COLO668 (cell line): ENCODE measurements at regions not wholly inside any gene's neighbourhood (a gene's known extent, or its start where the extent isn't known, plus 50 kb on each side); places are given as distances from the start of the nearest gene placed in this dataset.
A peak's percentile ranks its signal among the peaks of the same experiment; 100 is the strongest.
"Not testable (repeated sequence)": the region's sequence is repeated elsewhere in the genome, so short reads cannot be mapped to it uniquely, and the experiment has no call there.

Source experiments
- DNase-seq: peaks from one replicate; lab custom pipeline; 2025; ENCODE audit not compliant: unreplicated experiment; lab: John Stamatoyannopoulos, UW

- no peak for DNase-seq
Measured at GRCh38 chr5:23718564-23718963, 211.2 kb downstream of the PRDM9 start.

DNA sequence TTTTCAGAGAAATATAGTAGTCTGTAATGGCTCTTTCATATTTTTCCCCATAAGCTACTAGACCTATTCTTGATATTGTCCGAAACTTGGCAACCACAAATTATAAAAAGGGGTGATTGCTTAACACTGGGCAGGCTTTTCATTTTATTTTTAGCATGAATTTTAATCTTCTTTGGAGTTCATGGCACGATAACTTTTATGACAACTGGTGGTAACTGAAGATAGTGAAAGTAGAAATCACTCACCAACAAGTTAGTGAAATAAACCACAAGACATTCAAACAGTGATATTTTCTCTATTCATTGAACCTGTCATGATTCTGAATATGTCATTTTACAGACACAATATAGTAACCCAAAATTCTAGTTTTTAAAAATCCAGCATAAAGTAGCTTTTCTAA is 213.9 kb downstream of the PRDM9 start:
- no peak for DNase-seq

DNA sequence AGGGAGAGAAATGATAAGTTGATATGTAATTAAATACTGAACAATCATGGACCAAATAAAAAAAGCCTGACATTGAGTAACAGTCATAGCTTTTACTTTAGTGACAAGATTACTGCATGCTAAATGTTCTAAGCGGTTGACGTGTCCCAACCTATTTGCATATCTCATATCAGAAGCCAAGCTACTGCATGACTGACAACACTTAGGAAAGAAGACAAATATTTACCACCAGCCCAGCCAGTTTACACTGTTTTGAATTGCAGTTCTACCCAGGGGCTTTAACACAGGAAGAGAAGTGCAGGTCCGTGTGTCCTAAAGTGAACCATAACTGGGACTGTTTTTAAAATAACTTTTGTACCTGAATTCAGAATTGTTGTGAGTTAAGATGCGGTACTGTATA is 219.9 kb downstream of the PRDM9 start:
- DNase-seq: peak; percentile 54

- DNase-seq: no peak
Measured at GRCh38 chr5:23730023-23730422, 222.6 kb downstream of the PRDM9 start.

DNA sequence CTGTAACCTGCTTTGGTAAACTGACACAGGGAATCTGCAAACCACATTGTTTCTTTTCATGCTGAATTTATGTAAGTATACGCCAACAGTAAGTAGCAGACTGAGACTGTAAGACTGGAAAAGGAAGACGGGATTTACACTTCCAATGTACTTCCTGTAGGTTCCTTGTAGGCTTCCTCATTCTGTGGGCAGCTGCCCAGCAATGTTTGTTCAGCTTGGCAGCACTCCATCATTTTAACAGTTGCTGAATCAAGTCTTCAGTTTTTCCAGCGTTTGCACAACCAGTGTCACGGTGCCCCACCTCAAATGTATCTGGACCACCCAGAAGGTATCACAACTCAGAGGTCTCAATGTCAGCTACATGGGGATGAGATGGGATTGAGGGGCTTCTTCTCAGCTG is 232.6 kb downstream of the PRDM9 start:
- peak; percentile 22 for DNase-seq

DNA sequence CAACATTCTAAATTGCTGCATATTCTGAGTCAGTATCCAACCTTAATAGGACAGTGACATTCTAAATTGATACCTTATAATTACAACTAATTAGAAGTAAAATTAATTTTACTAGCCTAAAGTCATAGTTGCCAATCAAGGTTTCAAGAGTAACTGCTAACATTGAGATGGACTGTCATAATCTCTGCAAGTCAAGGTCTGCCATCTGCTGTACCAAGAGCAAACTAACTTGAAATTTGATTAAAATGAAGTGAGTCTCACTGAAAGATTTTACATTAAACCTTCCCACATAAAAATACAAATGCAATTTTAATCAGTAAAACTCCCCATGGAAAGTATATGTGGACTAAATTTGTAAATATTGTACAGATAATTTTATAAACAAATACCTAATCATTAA is 235.3 kb downstream of the PRDM9 start:
- no peak for DNase-seq

GRCh38 chr5:23755906-23756305 is 248.5 kb downstream of the PRDM9 start:
- no peak for DNase-seq

DNA sequence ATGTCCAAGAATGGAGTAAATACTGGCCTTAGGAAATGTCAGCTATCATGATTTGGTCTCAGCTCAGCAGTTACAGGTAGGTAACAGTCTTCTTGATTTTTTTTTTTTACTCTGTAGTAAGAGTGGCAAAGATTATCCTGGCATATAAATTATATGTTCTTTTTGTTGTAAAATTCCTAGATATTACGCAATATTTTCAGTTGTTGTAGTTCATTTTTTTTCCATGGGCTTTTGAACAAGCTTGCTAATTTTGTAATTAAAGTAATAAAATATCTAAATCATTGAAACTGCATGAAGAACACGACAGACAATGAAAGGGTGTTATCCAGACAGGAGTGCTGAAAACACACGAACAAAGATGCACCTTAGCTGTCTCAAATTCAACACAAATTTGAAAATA is 249.4 kb downstream of the PRDM9 start:
- DNase-seq: no peak

DNA sequence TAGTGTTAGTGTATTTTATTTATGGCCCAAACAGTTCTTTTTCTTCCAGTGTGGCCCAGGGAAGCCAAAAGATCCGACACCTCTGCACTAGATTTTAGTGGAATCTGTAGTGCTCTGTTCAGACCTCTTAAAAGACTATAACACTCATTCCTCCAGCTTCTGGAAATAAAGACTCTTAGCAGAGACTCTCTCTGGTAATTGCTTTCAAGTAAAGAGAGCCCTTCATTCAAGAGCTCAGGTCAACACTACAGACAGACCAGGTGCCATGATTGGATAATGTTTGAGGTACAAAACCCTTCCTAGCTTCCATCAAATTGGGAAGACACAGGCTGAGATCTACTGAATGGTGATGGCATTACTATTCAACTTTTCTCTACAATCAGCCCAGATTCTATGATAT is 255.8 kb downstream of the PRDM9 start:
- no peak for DNase-seq

- no peak for DNase-seq
Measured at GRCh38 chr5:23776684-23777083, 269.3 kb downstream of the PRDM9 start.

DNA sequence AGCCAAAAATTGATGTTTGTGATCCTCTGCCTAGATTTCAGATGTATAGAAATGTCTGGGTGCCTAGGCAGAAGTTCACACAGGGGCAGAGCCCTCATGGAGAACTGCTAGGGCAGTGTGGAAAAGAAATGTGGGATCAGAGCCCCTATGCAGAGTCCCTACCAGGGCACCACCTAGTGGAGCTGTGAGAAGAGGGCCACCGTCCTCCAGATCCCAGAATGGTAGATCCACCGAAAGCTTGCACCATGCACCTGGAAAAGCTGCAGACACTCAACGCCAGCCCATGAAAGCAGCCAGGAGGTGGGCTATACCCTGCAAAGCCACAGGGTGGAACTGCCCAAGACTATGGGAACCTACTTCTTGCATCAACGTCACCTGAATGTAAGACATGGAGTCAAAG is 292.9 kb downstream of the PRDM9 start:
- DNase-seq: not testable (repeated sequence)

DNA sequence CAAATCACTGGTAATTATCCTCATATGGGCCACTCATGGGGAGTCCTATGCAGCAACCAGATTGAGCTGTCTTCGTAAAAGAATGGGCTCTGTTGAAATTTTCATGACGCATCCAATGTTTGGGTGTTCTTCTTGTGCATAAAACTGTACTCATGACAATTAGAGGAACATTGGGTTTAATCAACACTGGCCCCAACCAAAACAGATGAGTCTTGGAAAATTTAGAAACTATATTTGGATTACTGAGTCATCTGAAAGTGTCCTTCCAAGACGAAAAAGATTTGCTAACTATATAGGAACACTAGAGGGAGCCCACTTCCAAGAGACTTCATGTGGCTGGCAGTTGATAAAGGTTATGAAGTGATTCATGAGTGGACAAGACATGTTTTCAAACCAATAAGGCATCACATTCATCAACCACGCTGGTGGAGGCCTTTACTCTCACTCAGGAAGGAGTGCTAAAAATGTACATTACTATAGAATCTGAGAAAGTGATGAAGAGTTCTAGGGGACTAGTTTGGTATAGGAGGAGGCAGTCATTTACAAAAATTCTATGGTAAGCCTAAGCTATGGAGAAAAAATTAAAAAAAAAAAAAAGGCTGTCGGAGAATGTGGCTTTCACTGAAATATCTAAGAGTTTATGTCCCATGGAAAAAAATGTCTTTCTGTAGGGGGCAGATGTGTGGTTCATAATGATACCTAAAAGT is 313.5 kb downstream of the PRDM9 start:
- no peak for DNase-seq

DNA sequence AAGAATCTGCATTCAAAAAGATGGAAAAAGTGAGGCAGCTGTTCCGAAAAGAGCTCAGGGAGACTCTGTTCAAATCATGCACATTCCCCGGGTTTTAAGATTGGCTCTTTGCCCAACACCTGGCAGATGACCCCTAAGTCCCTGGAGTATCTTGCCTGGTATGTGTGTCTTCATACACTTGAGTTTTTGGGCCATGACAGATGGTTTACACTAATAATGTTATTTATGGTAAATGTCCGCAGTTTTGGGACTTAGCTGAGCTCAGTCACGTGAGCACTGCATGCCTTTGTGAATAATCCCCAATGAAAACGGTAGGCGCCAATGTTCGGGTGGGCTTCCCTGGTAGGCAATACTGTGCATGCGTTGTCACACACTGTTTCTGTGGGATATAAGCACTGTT is 316.1 kb downstream of the PRDM9 start:
- no peak for DNase-seq

DNA sequence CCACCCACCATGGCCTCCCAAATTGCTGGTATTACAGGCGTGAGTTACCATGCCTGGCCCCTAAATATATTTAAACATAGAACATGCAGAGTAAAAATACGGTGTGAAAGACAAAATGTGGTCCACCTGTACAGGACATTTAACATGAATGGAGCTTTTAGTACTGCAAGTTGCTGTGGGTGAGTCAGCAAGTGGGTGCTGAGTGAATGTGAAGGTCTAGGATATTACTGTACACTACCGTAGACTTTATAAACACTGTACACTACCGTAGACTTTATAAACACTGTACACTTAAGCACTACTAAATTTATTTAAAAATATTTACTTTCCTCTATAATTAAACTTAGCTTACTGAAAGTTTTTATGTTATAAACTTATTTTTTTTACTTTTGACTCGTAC is 317.8 kb downstream of the PRDM9 start:
- no peak for DNase-seq

DNA sequence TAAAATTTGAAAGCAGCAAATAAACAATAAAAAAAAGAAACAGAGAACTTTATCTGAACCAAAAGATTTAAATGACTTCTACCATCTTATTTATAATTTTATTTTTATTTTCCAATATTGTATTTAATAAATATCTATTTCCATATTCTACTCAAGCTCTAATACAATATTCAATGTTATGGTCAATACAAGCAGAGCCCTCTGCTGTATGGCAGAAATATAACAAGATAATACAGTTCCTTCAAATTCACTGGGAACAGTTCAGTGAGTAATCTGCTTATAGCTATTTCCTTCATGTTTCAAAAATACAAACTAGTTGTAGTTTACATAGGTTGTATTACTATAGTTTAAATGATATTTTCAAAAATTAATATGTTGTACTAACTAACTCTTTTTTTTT is 332.7 kb downstream of the PRDM9 start:
- DNase-seq: no peak

DNA sequence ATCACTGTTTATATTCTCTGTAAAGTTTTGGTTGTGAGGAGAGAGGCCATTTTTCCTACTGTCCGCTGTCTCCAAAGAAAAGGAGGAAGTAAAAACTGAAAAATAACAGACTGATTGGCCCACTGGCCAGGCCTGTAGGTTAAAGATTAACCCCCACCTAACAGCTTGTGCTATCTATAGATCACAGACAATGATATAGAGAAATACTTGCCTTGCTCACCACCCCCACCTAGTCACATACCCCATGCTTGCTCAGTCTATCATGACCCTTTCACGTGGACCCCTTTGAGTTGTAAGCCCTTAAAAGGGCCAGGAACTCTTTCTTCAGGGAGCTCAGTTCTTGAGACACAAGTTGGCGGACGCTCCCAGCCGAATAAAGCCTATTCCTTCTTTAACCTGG is 357.4 kb downstream of the PRDM9 start:
- no peak for DNase-seq

DNA sequence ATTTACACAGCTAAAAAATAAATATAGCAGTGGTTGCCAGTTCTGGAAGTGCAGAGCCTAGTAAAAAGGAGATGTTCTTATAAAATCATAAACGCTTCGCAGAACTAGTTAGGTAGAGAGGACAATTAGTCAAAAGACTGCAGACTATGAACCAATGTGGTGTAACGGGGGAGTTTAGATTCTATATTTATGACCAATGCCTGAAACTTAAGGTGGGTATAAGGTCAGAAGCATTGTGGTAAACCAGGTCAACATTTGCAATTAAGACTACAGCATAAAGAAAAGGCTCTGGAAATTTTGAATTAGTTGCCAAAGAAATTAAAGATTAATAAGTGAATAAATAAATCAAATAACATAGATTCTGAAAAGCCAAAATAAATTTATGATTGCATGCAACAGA is 370.4 kb downstream of the PRDM9 start:
- DNase-seq: no peak

- no peak for DNase-seq
Measured at GRCh38 chr5:23884405-23885031, 377.1 kb downstream of the PRDM9 start.

- no peak for DNase-seq
Measured at GRCh38 chr5:23893561-23893960, 386.2 kb downstream of the PRDM9 start.

DNA sequence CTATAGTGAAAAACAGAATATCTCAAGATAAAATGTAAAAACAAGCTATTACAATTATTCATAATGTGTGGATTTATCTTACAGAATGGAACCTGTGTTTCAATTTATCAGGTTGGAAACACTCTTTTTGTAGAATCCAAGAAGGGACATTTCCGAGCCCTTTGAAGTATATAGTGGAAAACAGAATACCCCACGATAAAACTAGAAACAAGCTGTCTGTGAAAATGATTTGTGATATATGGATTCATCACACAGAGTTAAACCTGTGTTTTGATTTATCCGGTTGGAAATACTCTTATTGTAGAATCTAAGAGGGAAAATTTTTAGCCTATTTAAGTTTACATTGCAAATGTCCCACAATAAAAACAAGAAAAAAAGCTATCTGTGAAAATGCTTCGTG is 388.2 kb downstream of the PRDM9 start:
- no peak for DNase-seq

DNA sequence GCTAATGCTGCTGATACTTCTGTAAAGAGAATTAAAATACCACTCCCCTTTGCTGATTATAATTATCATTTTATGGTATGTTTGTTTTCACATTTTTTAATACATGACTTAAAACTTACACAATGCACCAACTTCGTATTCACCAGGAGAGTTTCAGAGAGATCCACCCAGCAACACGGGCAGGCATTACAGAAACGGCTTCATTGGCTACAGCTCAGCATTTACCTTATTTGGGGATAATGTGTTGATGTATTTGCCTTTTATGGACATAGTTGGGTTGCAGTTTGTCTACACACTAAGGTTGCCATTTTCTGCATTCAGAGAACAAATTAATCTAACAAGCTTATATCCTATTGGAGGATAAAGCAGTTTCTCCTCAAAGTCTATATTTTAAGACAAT is 423.6 kb downstream of the PRDM9 start:
- DNase-seq: no peak

DNA sequence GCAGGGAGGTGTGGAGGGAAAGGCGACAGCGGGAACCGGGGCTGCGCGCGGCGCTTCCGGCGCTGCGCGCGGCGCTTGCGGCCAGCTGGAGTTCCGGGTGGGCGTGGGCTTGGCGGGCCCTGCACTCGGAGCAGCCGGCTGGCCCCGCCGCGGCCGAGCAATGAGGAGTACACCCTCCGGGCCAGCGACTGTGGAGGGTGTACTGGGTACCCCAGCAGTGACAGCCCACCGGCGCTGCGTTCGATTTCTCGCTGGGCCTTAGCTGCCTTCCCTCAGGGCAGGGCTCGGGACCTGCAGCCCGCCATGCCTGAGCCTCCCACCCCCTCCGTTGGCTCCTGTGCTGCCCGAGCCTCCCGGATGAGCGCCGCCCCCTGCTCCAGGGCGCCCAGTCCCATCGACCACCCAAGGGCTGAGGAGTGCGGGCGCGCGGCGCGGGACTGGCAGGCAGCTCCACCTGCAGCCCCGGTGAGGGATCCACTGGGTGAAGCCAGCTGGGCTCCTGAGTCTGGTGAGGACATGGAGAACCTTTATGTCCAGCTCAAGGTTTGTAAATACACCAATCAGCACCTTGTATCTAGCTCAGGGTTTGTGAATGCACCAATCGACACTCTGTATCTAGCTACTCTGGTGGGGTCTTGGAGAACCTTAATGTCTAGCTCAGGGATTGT is 444.0 kb downstream of the PRDM9 start:
- DNase-seq: not testable (repeated sequence)

- DNase-seq: no peak
Measured at GRCh38 chr5:23963449-23963848, 456.0 kb downstream of the PRDM9 start.
